IMR-90 (cell line): ENCODE measurements at regions not wholly inside any gene's neighbourhood (a gene's known extent, or its start where the extent isn't known, plus 50 kb on each side); places are given as distances from the start of the nearest gene placed in this dataset.

Experiments used
- ATAC-seq: fragments of 200-7000 bp; cut with Tn5 transposase; 2 replicates; pipeline ENCODE4 v1.9.1; 2020; ENCODE audit warnings: low read depth, mild to moderate bottlenecking, moderate library complexity
- BruUV-seq: library from RNA; stranded (reverse); fragments of 400-500 nt; replicated peaks from 2 replicates; lab custom pipeline; 2021; lab: Mats Ljungman, UMichigan
- CTCF ChIA-PET: fragments of 300-600 bp; formaldehyde crosslinking; extraction: SDS; loops from one replicate; lab custom pipeline; 2021; ENCODE audit warnings: antibody characterized with exemption; lab: Yijun Ruan, JAX
- POLR2A ChIA-PET: fragments of 300-600 bp; sonication (Branson Sonifier 250); formaldehyde crosslinking; loops from one replicate; lab custom pipeline; 2022; ENCODE audit warnings: antibody characterized with exemption; ENCODE audit not compliant: unreplicated experiment; lab: Charles Lee
- DNase-seq: peaks from one replicate; pipeline ENCODE4 v3.0.0; 2013
- H2AFZ ChIP-seq: replicated peaks from 2 replicates; pipeline ENCODE3; 2013; ENCODE audit warnings: low read length, mild to moderate bottlenecking; ENCODE audit not compliant: poor library complexity
- H2AK5ac ChIP-seq: 2 replicates; pipeline ENCODE4 v1.6.1; 2013; ENCODE audit warnings: low read depth, low read length, inconsistent platforms
- H2AK9ac ChIP-seq: replicated peaks from 2 replicates; pipeline ENCODE3; 2013; ENCODE audit warnings: mild to moderate bottlenecking, low read depth, low read length, moderate library complexity; ENCODE audit not compliant: poor library complexity
- H2BK120ac ChIP-seq: 2 replicates; pipeline ENCODE4 v1.6.1; 2013; ENCODE audit warnings: low read depth, low read length, inconsistent platforms
- H2BK15ac ChIP-seq: 3 replicates; pipeline ENCODE4 v1.6.1; 2013; ENCODE audit warnings: low read depth, low read length, inconsistent platforms
- H2BK20ac ChIP-seq: 2 replicates; pipeline ENCODE4 v1.6.1; 2013; ENCODE audit warnings: low read depth, mild to moderate bottlenecking, inconsistent platforms, low read length, moderate library complexity
- H2BK5ac ChIP-seq: 2 replicates; pipeline ENCODE4 v1.6.1; 2013; ENCODE audit warnings: mild to moderate bottlenecking, low read depth, low read length, inconsistent platforms; ENCODE audit not compliant: poor library complexity, severe bottlenecking
- H3K14ac ChIP-seq: replicated peaks from 2 replicates; pipeline ENCODE4 v1.6.1; 2013; ENCODE audit warnings: low read depth, low read length, inconsistent platforms
- H3K18ac ChIP-seq: 2 replicates; pipeline ENCODE4 v1.6.1; 2013; ENCODE audit warnings: low read depth, low read length, control low read depth
- H3K23ac ChIP-seq: 2 replicates; pipeline ENCODE4 v1.6.1; 2013; ENCODE audit warnings: low read depth, low read length, inconsistent platforms
- H3K27ac ChIP-seq: 2 replicates; pipeline ENCODE4 v1.5.1; 2013; ENCODE audit warnings: mild to moderate bottlenecking, control low read depth, low read length; ENCODE audit not compliant: insufficient read depth
- H3K27me3 ChIP-seq: 2 replicates; pipeline ENCODE4 v1.6.1; 2013; ENCODE audit warnings: low read length; ENCODE audit not compliant: control insufficient read depth, insufficient read depth
- H3K36me3 ChIP-seq: 2 replicates; pipeline ENCODE4 v1.6.1; 2013; ENCODE audit warnings: low read length, mixed read lengths; ENCODE audit not compliant: control insufficient read depth, insufficient read depth
- H3K4ac ChIP-seq: 2 replicates; pipeline ENCODE4 v1.6.1; 2013; ENCODE audit warnings: low read depth, low read length, inconsistent platforms
- H3K4me1 ChIP-seq: 2 replicates; pipeline ENCODE4 v1.6.1; 2013; ENCODE audit warnings: low read length, mixed read lengths; ENCODE audit not compliant: control insufficient read depth, insufficient read depth
- H3K4me2 ChIP-seq: 2 replicates; pipeline ENCODE4 v1.6.1; 2013; ENCODE audit warnings: low read depth, mild to moderate bottlenecking, control low read depth, low read length, moderate library complexity
- H3K4me3 ChIP-seq: 2 replicates; pipeline ENCODE4 v1.5.1; 2013; ENCODE audit warnings: low read depth, mild to moderate bottlenecking, control low read depth, low read length, moderate library complexity; ENCODE audit not compliant: insufficient read depth
- H3K56ac ChIP-seq: 2 replicates; pipeline ENCODE4 v1.6.1; 2013; ENCODE audit warnings: low read length, inconsistent platforms; ENCODE audit not compliant: insufficient read depth; ENCODE audit errors: extremely low read depth
- H3K79me1 ChIP-seq, 2 experiments: 2 replicates each; pipeline ENCODE4 v1.6.1; 2013; ENCODE audit warnings: low read length in 2 of 2, inconsistent platforms in 1 of 2, low read depth in 1 of 2
- H3K9ac ChIP-seq: 2 replicates; pipeline ENCODE4 v1.6.1; 2013; ENCODE audit warnings: low read depth, low read length, control low read depth
- H3K9me1 ChIP-seq: 2 replicates; pipeline ENCODE4 v1.6.1; 2013; ENCODE audit warnings: low read length, inconsistent platforms; ENCODE audit not compliant: insufficient read depth
- H3K9me3 ChIP-seq: 2 replicates; pipeline ENCODE4 v1.6.1; 2013; ENCODE audit warnings: low read length; ENCODE audit not compliant: control insufficient read depth, insufficient read depth
- H4K20me1 ChIP-seq: 2 replicates; pipeline ENCODE4 v1.6.1; 2013; ENCODE audit warnings: low read length, inconsistent platforms; ENCODE audit not compliant: insufficient read depth
- H4K5ac ChIP-seq: 2 replicates; pipeline ENCODE4 v1.6.1; 2013; ENCODE audit warnings: mild to moderate bottlenecking, low read depth, low read length, control low read depth
- H4K8ac ChIP-seq, 2 experiments: 2 replicates each; pipeline ENCODE4 v1.6.1; 2013; ENCODE audit warnings: low read depth in 2 of 2, low read length in 2 of 2, control low read depth in 1 of 2, inconsistent platforms in 1 of 2
- H4K91ac ChIP-seq: 2 replicates; pipeline ENCODE4 v1.6.1; 2013; ENCODE audit warnings: low read depth, low read length, inconsistent platforms; ENCODE audit not compliant: insufficient read depth
- BHLHE40 ChIP-seq: fragments of 150-350 bp; IDR thresholded peaks from 2 replicates; pipeline ENCODE4 v1.6.1; 2016; ENCODE audit warnings: mild to moderate bottlenecking, low read depth, low read length
- CEBPB ChIP-seq: IDR thresholded peaks from 2 replicates; pipeline ENCODE4 v1.6.1; 2012; ENCODE audit warnings: low read depth, low read length, improper control_type of control experiment
- CHD1 ChIP-seq: IDR thresholded peaks from 2 replicates; pipeline ENCODE4 v1.6.1; 2012; ENCODE audit warnings: low read depth, low read length, improper control_type of control experiment
- FOS ChIP-seq: fragments of 150-350 bp; IDR thresholded peaks from 2 replicates; pipeline ENCODE4 v1.6.1; 2016; ENCODE audit warnings: low read depth, low read length
- MAFK ChIP-seq: IDR thresholded peaks from 2 replicates; pipeline ENCODE4 v1.6.1; 2012; ENCODE audit warnings: low read depth, low read length, improper control_type of control experiment
- MAZ ChIP-seq: IDR thresholded peaks from 2 replicates; pipeline ENCODE4 v1.6.1; 2012; ENCODE audit warnings: low read depth, mild to moderate bottlenecking, low read length, improper control_type of control experiment, moderate library complexity, borderline replicate concordance
- MXI1 ChIP-seq: IDR thresholded peaks from 2 replicates; pipeline ENCODE4 v1.6.1; 2012; ENCODE audit warnings: low read depth, mild to moderate bottlenecking, low read length, moderate library complexity, borderline replicate concordance
- NFE2L2 ChIP-seq: fragments of 150-350 bp; IDR thresholded peaks from 2 replicates; pipeline ENCODE4 v1.6.1; 2016; ENCODE audit warnings: low read depth, mild to moderate bottlenecking, low read length
- POLR2A ChIP-seq: IDR thresholded peaks from 2 replicates; pipeline ENCODE4 v1.6.1; 2012; ENCODE audit warnings: mild to moderate bottlenecking, low read depth, low read length
- RAD21 ChIP-seq: IDR thresholded peaks from 2 replicates; pipeline ENCODE4 v1.6.1; 2012; ENCODE audit warnings: low read length, improper control_type of control experiment
- RCOR1 ChIP-seq: IDR thresholded peaks from 2 replicates; pipeline ENCODE4 v1.6.1; 2012; ENCODE audit warnings: mild to moderate bottlenecking, low read length, improper control_type of control experiment; ENCODE audit not compliant: insufficient replicate concordance
- RFX5 ChIP-seq: IDR thresholded peaks from 2 replicates; pipeline ENCODE4 v1.8.0; 2012; ENCODE audit warnings: low read depth, mild to moderate bottlenecking, low read length, moderate library complexity
- SMC3 ChIP-seq: fragments of 150-350 bp; IDR thresholded peaks from 2 replicates; pipeline ENCODE4 v1.6.1; 2016; ENCODE audit warnings: low read depth, mild to moderate bottlenecking, antibody characterized with exemption, low read length, moderate library complexity
- WGBS, 2 experiments: methylation state at CpG; one replicate each; pipeline versions ENCODE4 v1.1.5 to v1.1.7; 2013; ENCODE audit warnings: missing lambda C conversion rate in 2 of 2; ENCODE audit not compliant: insufficient read length in 1 of 2; ENCODE audit errors: extremely low coverage in 2 of 2; 5-methylcytosine and 5-hydroxymethylcytosine counted together
- dilution Hi-C: fragments of 300-500 bp; cut with HindIII; formaldehyde crosslinking; loops from one replicate; pipeline ENCODE4 v1.14.3; 2018; ENCODE audit warnings: low sequenced_read_pairs; ENCODE audit not compliant: unreplicated experiment
- in situ Hi-C: fragments of 300-500 bp; cut with MboI; formaldehyde crosslinking; loops from 3 replicates; pipeline ENCODE4 v1.14.3; 2019; ENCODE audit warnings: low sequenced_read_pairs, inconsistent platforms, mixed read lengths
- intact Hi-C: fragments of 100-400 bp; cut with micrococcal nuclease; formaldehyde crosslinking; loops from 2 replicates; pipeline ENCODE4 v1.10.0; 2022
- TF ChIP-seq, protein P1 (sequence below): fragments of 150-350 bp; IDR thresholded peaks from 2 replicates; pipeline ENCODE4 v1.6.1; 2016; ENCODE audit warnings: low read depth, mild to moderate bottlenecking, low read length, moderate library complexity, borderline replicate concordance
- TF ChIP-seq, protein P2 (sequence below): fragments of 150-350 bp; IDR thresholded peaks from 2 replicates; pipeline ENCODE4 v1.6.1; 2017; ENCODE audit warnings: mild to moderate bottlenecking, antibody characterized with exemption, low read length, low read depth
- TF ChIP-seq, protein P3 (sequence below): conservative IDR thresholded peaks from 2 replicates; pipeline ENCODE4 v1.5.1; 2012; ENCODE audit warnings: mild to moderate bottlenecking, low read depth, low read length, improper control_type of control experiment

DNA sequence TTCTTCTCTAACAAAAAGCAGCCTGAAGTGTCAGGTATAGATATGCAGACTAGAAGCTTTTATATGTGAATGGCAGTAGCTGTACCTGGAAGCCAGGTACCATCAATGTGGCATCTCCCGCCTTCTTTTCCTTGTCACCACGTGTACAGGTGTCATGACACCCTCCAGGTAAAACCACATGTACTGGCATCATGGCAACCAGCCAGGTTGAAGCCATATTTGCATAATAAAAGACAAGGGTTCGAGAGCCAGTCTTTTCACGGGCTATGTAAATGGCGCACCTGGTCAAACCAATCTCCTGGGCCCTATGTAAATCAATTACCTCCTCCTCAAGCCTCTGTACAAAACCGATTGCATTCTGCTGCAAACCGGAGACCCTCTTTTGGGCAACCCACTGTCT, 541.3 kb downstream of the CDH11 start:
- Histone ChIP-seq H4K91ac (no peak overlapping the region), H2BK20ac (no peak overlapping the region), H2AK5ac (no peak overlapping the region), H3K27me3 (no peaks in the 10 kb centered on the region), H3K9me1 (no peaks in the 10 kb centered on the region), H3K9ac (no peak overlapping the region), H2BK15ac (no peak overlapping the region), H3K4me2 (no peak overlapping the region), H3K9me3 (no peaks in the 10 kb centered on the region), H4K20me1 (no peaks in the 10 kb centered on the region), H2BK5ac (no peak overlapping the region), H3K79me1 (no peaks in the 10 kb centered on the region), H3K4me3 (no peak overlapping the region), H4K8ac (no peak overlapping the region), H2AFZ (no peak overlapping the region), H3K56ac (no peak overlapping the region), H3K14ac (no peak overlapping the region), H3K4ac (no peak overlapping the region), H3K23ac (no peak overlapping the region), H4K5ac (no peak overlapping the region), H3K4me1 (no peaks in the 10 kb centered on the region), H3K27ac (no peak overlapping the region), H3K36me3 (no peaks in the 10 kb centered on the region), H2AK9ac (no peak overlapping the region), H3K18ac (no peak overlapping the region), H2BK120ac (no peak overlapping the region)
- POLR2A ChIA-PET: no interaction called here
- DNase-seq: no peak
- no peak for ATAC-seq
- TF ChIP-seq RFX5: no peak
- no peak for TF ChIP-seq FOS
- no peak for TF ChIP-seq RCOR1
- TF ChIP-seq, protein P1, sequence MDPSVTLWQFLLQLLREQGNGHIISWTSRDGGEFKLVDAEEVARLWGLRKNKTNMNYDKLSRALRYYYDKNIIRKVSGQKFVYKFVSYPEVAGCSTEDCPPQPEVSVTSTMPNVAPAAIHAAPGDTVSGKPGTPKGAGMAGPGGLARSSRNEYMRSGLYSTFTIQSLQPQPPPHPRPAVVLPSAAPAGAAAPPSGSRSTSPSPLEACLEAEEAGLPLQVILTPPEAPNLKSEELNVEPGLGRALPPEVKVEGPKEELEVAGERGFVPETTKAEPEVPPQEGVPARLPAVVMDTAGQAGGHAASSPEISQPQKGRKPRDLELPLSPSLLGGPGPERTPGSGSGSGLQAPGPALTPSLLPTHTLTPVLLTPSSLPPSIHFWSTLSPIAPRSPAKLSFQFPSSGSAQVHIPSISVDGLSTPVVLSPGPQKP: no peak
- TF ChIP-seq SMC3: no peak
- no peak for TF ChIP-seq MXI1
- no peak for TF ChIP-seq POLR2A
- TF ChIP-seq, protein P2, sequence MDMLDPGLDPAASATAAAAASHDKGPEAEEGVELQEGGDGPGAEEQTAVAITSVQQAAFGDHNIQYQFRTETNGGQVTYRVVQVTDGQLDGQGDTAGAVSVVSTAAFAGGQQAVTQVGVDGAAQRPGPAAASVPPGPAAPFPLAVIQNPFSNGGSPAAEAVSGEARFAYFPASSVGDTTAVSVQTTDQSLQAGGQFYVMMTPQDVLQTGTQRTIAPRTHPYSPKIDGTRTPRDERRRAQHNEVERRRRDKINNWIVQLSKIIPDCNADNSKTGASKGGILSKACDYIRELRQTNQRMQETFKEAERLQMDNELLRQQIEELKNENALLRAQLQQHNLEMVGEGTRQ: no peak
- no peak for TF ChIP-seq BHLHE40
- TF ChIP-seq MAZ: no peak
- no peak for TF ChIP-seq CEBPB
- TF ChIP-seq MAFK: no peak
- no peak for TF ChIP-seq CHD1
- TF ChIP-seq RAD21: no peak
- no peak for TF ChIP-seq NFE2L2
- TF ChIP-seq, protein P3, sequence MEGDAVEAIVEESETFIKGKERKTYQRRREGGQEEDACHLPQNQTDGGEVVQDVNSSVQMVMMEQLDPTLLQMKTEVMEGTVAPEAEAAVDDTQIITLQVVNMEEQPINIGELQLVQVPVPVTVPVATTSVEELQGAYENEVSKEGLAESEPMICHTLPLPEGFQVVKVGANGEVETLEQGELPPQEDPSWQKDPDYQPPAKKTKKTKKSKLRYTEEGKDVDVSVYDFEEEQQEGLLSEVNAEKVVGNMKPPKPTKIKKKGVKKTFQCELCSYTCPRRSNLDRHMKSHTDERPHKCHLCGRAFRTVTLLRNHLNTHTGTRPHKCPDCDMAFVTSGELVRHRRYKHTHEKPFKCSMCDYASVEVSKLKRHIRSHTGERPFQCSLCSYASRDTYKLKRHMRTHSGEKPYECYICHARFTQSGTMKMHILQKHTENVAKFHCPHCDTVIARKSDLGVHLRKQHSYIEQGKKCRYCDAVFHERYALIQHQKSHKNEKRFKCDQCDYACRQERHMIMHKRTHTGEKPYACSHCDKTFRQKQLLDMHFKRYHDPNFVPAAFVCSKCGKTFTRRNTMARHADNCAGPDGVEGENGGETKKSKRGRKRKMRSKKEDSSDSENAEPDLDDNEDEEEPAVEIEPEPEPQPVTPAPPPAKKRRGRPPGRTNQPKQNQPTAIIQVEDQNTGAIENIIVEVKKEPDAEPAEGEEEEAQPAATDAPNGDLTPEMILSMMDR: no peak
- intact Hi-C loops (no loop called here), in situ Hi-C loops (no loop called here), dilution Hi-C loops (no loop called here)
- 20% methylated on average over 1 of the region's 7 CpGs; no CpG with 5 or more reads in 1 of the 2 experiments for WGBS, 2 experiments
- BruUV-seq: no TSS peak
- CTCF ChIA-PET: no interaction called here
